Panc1 (cell line): ENCODE measurements at regions not wholly inside any gene's neighbourhood (a gene's known extent, or its start where the extent isn't known, plus 50 kb on each side); places are given as distances from the start of the nearest gene placed in this dataset.

Source experiments
- ATAC-seq: fragments of 200-7000 bp; cut with Tn5 transposase; 2 replicates; pipeline ENCODE4 v1.9.1; 2020; ENCODE audit warnings: mild to moderate bottlenecking, moderate library complexity
- BruUV-seq: library from RNA; stranded (reverse); fragments of 400-500 nt; replicated peaks from 2 replicates; lab custom pipeline; 2021; lab: Mats Ljungman, UMichigan
- CTCF ChIA-PET: fragments of 300-600 bp; sonication (Branson Sonifier 250); formaldehyde crosslinking; loops from one replicate; lab custom pipeline; 2022; ENCODE audit warnings: antibody characterized with exemption; lab: Charles Lee
- POLR2A ChIA-PET: fragments of 300-600 bp; sonication (Branson Sonifier 250); formaldehyde crosslinking; loops from one replicate; lab custom pipeline; 2022; ENCODE audit warnings: antibody characterized with exemption; lab: Charles Lee
- DNase-seq: peaks from one replicate; pipeline ENCODE4 v3.0.0-alpha.2; 2010; ENCODE audit warnings: low read depth, low spot score
- H3K27ac ChIP-seq: 2 replicates; pipeline ENCODE4 v1.5.1; 2011; ENCODE audit warnings: mild to moderate bottlenecking, low read length, inconsistent platforms
- H3K27me3 ChIP-seq: fragments of 200-500 bp; sonication (Bioruptor generic); 2 replicates; pipeline ENCODE4 v1.6.0; 2014; ENCODE audit warnings: low read length, inconsistent platforms; ENCODE audit not compliant: control insufficient read depth, insufficient read depth
- H3K36me3 ChIP-seq: fragments of 200-500 bp; sonication (Bioruptor generic); 2 replicates; pipeline ENCODE4 v1.5.1; 2014; ENCODE audit warnings: inconsistent platforms, mild to moderate bottlenecking, low read length, moderate library complexity; ENCODE audit not compliant: control insufficient read depth, insufficient read depth
- H3K4me1 ChIP-seq: 2 replicates; pipeline ENCODE4 v1.5.1; 2011; ENCODE audit warnings: inconsistent platforms, mild to moderate bottlenecking, low read length, moderate library complexity; ENCODE audit not compliant: control insufficient read depth, insufficient read depth
- H3K4me3 ChIP-seq, 2 experiments: 2 replicates each; pipeline ENCODE4 v1.5.1; 2011 to 2012; ENCODE audit warnings: low read depth in 2 of 2, low read length in 2 of 2, mild to moderate bottlenecking in 2 of 2, inconsistent platforms in 1 of 2, moderate library complexity in 1 of 2
- H3K9me3 ChIP-seq: fragments of 200-500 bp; sonication (Bioruptor generic); 2 replicates; pipeline ENCODE4 v1.5.1; 2014; ENCODE audit warnings: low read depth, mild to moderate bottlenecking, inconsistent platforms, low read length, moderate library complexity; ENCODE audit not compliant: control insufficient read depth, insufficient read depth
- POLR2AphosphoS5 ChIP-seq: IDR thresholded peaks from 2 replicates; pipeline ENCODE4 v1.6.1; 2012; ENCODE audit warnings: mild to moderate bottlenecking, low read depth, low read length, moderate library complexity
- SIN3A ChIP-seq: IDR thresholded peaks from 2 replicates; pipeline ENCODE4 v1.6.1; 2012; ENCODE audit warnings: low read depth, mild to moderate bottlenecking, low read length, moderate library complexity, borderline replicate concordance; ENCODE audit not compliant: insufficient read depth
- TCF7L2 ChIP-seq: IDR thresholded peaks from 2 replicates; pipeline ENCODE4 v1.6.1; 2011; ENCODE audit warnings: mild to moderate bottlenecking, low read depth, low read length, inconsistent platforms
- in situ Hi-C: cut with HindIII; loops from 2 replicates; pipeline ENCODE4 v1.10.0; 2016; ENCODE audit warnings: low sequenced_read_pairs, low pct_unique_long_range_greater_than_20kb
- intact Hi-C: fragments of 100-400 bp; cut with micrococcal nuclease; formaldehyde crosslinking; loops from one replicate; pipeline ENCODE4 v1.10.0; 2022; ENCODE audit not compliant: unreplicated experiment
- TF ChIP-seq, protein P1 (sequence below), 2 experiments: IDR thresholded peaks; 2 replicates each; pipeline ENCODE4 v1.6.1; 2011 to 2012; ENCODE audit warnings: low read depth in 2 of 2, control low read depth in 1 of 2, low read length in 1 of 2, mild to moderate bottlenecking in 1 of 2, moderate library complexity in 1 of 2; ENCODE audit not compliant: insufficient read depth in 1 of 2
- TF ChIP-seq, protein P2 (sequence below): fragments of 450-650 bp; IDR thresholded peaks from 2 replicates; pipeline ENCODE4 v1.5.1; 2017; ENCODE audit warnings: mild to moderate bottlenecking

DNA sequence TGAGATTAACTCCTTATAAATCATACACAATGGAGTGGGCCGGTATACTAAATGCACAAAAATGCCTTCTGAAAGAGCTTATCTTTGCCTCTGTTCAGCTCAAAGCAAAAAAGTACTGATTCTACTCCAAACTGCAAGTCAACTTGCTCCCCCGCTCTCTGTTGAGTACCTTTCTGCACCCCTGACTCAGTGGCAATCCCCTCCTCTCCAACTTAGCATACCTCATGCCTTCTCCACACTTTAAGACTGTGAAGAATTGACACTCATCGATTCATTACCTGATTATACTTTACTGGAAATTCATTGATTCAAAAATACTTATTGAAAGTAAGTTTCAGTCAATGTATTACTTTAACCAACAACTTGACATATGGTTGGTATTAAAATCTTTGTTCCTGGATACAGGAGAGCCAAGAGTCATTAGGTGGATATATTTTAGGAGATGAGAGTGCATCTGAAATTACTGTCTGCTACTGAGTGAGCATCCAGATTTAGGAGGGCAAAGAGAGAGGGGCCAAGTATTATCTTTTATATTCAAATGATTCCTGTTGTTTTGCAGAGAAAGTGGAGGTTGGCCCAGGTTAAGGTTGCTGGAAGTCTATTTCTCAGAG, 187.7 kb downstream of the ICOS start:
- intact Hi-C loops = no loop called here
- CTCF ChIA-PET = no interaction called here
- TF ChIP-seq, protein P1, sequence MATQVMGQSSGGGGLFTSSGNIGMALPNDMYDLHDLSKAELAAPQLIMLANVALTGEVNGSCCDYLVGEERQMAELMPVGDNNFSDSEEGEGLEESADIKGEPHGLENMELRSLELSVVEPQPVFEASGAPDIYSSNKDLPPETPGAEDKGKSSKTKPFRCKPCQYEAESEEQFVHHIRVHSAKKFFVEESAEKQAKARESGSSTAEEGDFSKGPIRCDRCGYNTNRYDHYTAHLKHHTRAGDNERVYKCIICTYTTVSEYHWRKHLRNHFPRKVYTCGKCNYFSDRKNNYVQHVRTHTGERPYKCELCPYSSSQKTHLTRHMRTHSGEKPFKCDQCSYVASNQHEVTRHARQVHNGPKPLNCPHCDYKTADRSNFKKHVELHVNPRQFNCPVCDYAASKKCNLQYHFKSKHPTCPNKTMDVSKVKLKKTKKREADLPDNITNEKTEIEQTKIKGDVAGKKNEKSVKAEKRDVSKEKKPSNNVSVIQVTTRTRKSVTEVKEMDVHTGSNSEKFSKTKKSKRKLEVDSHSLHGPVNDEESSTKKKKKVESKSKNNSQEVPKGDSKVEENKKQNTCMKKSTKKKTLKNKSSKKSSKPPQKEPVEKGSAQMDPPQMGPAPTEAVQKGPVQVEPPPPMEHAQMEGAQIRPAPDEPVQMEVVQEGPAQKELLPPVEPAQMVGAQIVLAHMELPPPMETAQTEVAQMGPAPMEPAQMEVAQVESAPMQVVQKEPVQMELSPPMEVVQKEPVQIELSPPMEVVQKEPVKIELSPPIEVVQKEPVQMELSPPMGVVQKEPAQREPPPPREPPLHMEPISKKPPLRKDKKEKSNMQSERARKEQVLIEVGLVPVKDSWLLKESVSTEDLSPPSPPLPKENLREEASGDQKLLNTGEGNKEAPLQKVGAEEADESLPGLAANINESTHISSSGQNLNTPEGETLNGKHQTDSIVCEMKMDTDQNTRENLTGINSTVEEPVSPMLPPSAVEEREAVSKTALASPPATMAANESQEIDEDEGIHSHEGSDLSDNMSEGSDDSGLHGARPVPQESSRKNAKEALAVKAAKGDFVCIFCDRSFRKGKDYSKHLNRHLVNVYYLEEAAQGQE (IDR thresholded peaks at IDR 0.05; ENCODE audit: insufficient read depth in 1 of 2, low read depth in 2 of 2, low read length in 1 of 2) = no peak
- TF ChIP-seq POLR2AphosphoS5 (no peak), TCF7L2 (no peak), SIN3A (no peak)
- TF ChIP-seq, protein P2, sequence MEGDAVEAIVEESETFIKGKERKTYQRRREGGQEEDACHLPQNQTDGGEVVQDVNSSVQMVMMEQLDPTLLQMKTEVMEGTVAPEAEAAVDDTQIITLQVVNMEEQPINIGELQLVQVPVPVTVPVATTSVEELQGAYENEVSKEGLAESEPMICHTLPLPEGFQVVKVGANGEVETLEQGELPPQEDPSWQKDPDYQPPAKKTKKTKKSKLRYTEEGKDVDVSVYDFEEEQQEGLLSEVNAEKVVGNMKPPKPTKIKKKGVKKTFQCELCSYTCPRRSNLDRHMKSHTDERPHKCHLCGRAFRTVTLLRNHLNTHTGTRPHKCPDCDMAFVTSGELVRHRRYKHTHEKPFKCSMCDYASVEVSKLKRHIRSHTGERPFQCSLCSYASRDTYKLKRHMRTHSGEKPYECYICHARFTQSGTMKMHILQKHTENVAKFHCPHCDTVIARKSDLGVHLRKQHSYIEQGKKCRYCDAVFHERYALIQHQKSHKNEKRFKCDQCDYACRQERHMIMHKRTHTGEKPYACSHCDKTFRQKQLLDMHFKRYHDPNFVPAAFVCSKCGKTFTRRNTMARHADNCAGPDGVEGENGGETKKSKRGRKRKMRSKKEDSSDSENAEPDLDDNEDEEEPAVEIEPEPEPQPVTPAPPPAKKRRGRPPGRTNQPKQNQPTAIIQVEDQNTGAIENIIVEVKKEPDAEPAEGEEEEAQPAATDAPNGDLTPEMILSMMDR = no peak
- POLR2A ChIA-PET = no interaction called here
- in situ Hi-C loops = no loop called here
- H3K4me3 ChIP-seq = no peak overlapping the region
- no peaks in the 10 kb centered on the region for H3K9me3 ChIP-seq
- no TSS peak for BruUV-seq
- no peaks in the 10 kb centered on the region for H3K4me1 ChIP-seq
- peaks cover 14% of the 10 kb centered on the region for H3K27me3 ChIP-seq
- no peak overlapping the region for H3K27ac ChIP-seq
- ATAC-seq (no peak), DNase-seq (no peak)
- no peaks in the 10 kb centered on the region for H3K36me3 ChIP-seq

DNA sequence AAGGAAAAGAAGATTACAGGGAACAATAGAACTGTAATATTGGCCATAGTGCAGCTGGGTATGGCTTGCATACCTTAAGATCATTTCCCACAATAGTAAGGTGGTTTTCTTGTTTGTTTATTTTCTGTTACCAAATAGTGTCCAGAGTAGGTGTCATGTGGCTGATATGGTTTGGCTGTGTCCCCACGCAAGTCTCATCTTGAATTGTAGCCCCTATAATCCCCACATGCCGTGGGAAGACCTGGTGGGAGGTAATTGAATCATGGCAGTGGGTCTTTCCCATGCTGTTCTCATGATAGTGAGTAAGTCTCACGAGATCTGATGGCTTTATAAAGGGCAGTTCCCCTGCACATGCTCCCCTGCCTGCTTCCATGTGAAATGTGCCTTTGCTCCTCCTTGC, 190.1 kb downstream of the ICOS start:
- ATAC-seq = no peak
- Histone ChIP-seq H3K4me3 (no peak overlapping the region), H3K27me3 (peaks cover 8% of the 10 kb centered on the region), H3K27ac (no peak overlapping the region), H3K36me3 (no peaks in the 10 kb centered on the region), H3K4me1 (no peaks in the 10 kb centered on the region), H3K9me3 (no peaks in the 10 kb centered on the region)
- intact Hi-C loops (no loop called here), in situ Hi-C loops (no loop called here)
- no peak for DNase-seq
- no peak for TF ChIP-seq POLR2AphosphoS5
- TF ChIP-seq, protein P2 = no peak
- TF ChIP-seq TCF7L2 = no peak
- no peak for TF ChIP-seq SIN3A
- TF ChIP-seq, protein P1 (IDR thresholded peaks at IDR 0.05; ENCODE audit: insufficient read depth in 1 of 2, low read depth in 2 of 2, low read length in 1 of 2) = no peak
- CTCF ChIA-PET = no interaction called here
- BruUV-seq = no TSS peak
- POLR2A ChIA-PET = no interaction called here
